BLaER1 (cell line): ENCODE measurements at regions not wholly inside any gene's neighbourhood (a gene's known extent, or its start where the extent isn't known, plus 50 kb on each side); places are given as distances from the start of the nearest gene placed in this dataset.

ENCODE experiments used
- H3K27ac ChIP-seq: shearing (Covaris generic); formaldehyde crosslinking; 2 replicates; pipeline ENCODE4 v1.8.1; 2022
- H3K27me3 ChIP-seq: shearing (Covaris generic); formaldehyde crosslinking; 2 replicates; pipeline ENCODE4 v1.8.1; 2022
- H3K36me3 ChIP-seq: shearing (Covaris generic); formaldehyde crosslinking; 2 replicates; pipeline ENCODE4 v1.8.1; 2022
- H3K4me1 ChIP-seq: shearing (Covaris generic); formaldehyde crosslinking; 2 replicates; pipeline ENCODE4 v1.8.1; 2022
- H3K4me2 ChIP-seq: shearing (Covaris generic); formaldehyde crosslinking; 2 replicates; pipeline ENCODE4 v1.8.1; 2022
- H3K4me3 ChIP-seq: shearing (Covaris generic); formaldehyde crosslinking; 2 replicates; pipeline ENCODE4 v1.8.1; 2022
- H3K9ac ChIP-seq: shearing (Covaris generic); formaldehyde crosslinking; 2 replicates; pipeline ENCODE4 v1.8.1; 2022
- H3K9me3 ChIP-seq: shearing (Covaris generic); formaldehyde crosslinking; 2 replicates; pipeline ENCODE4 v1.8.1; 2022
- H4K20me1 ChIP-seq: shearing (Covaris generic); formaldehyde crosslinking; 2 replicates; pipeline ENCODE4 v1.8.1; 2022
- Cebpa-rat ChIP-seq: shearing (Covaris generic); IDR thresholded peaks from 2 replicates; pipeline ENCODE4 v1.8.1; 2022

GRCh38 chr2:16441431-16441830 is 224.2 kb downstream of the CYRIA start:
- H3K4me1 ChIP-seq, result no peaks in the 10 kb centered on the region
- H3K9ac ChIP-seq, result no peak overlapping the region
- no peak overlapping the region for H3K4me3 ChIP-seq
- H3K27ac ChIP-seq, result no peak overlapping the region
- H3K9me3 ChIP-seq, result no peaks in the 10 kb centered on the region
- no peaks in the 10 kb centered on the region for H3K36me3 ChIP-seq
- no peaks in the 10 kb centered on the region for H4K20me1 ChIP-seq
- no peak overlapping the region for H3K4me2 ChIP-seq
- no peak for TF ChIP-seq Cebpa-rat
- no peaks in the 10 kb centered on the region for H3K27me3 ChIP-seq

- Histone ChIP-seq H3K9me3 (no peaks in the 10 kb centered on the region), H4K20me1 (no peaks in the 10 kb centered on the region), H3K4me1 (no peaks in the 10 kb centered on the region), H3K4me3 (no peak overlapping the region), H3K27ac (no peak overlapping the region), H3K36me3 (no peaks in the 10 kb centered on the region), H3K9ac (no peak overlapping the region), H3K4me2 (no peak overlapping the region), H3K27me3 (no peaks in the 10 kb centered on the region)
- TF ChIP-seq Cebpa-rat, result no peak
Measured at GRCh38 chr2:16440898-16441297, 224.7 kb downstream of the CYRIA start.

GRCh38 chr2:16438613-16439321 is 226.9 kb downstream of the CYRIA start:
- Histone ChIP-seq H3K4me3 (no peak overlapping the region), H3K4me2 (no peak overlapping the region), H3K27ac (no peak overlapping the region), H3K9me3 (no peaks in the 10 kb centered on the region), H3K4me1 (no peaks in the 10 kb centered on the region), H4K20me1 (no peaks in the 10 kb centered on the region), H3K27me3 (no peaks in the 10 kb centered on the region), H3K36me3 (no peaks in the 10 kb centered on the region), H3K9ac (no peak overlapping the region)
- TF ChIP-seq Cebpa-rat, result no peak

GRCh38 chr2:16437189-16437588 is 228.4 kb downstream of the CYRIA start:
- Histone ChIP-seq H3K4me2 (no peak overlapping the region), H3K9me3 (no peaks in the 10 kb centered on the region), H3K27me3 (no peaks in the 10 kb centered on the region), H3K4me1 (no peaks in the 10 kb centered on the region), H4K20me1 (no peaks in the 10 kb centered on the region), H3K4me3 (no peak overlapping the region), H3K36me3 (no peaks in the 10 kb centered on the region), H3K27ac (no peak overlapping the region), H3K9ac (no peak overlapping the region)
- TF ChIP-seq Cebpa-rat, result no peak

- H3K27me3 ChIP-seq, result no peaks in the 10 kb centered on the region
- no peak overlapping the region for H3K27ac ChIP-seq
- no peaks in the 10 kb centered on the region for H3K4me1 ChIP-seq
- no peak overlapping the region for H3K4me3 ChIP-seq
- no peaks in the 10 kb centered on the region for H4K20me1 ChIP-seq
- no peaks in the 10 kb centered on the region for H3K36me3 ChIP-seq
- H3K9ac ChIP-seq, result no peak overlapping the region
- no peak overlapping the region for H3K4me2 ChIP-seq
- TF ChIP-seq Cebpa-rat, result no peak
- no peaks in the 10 kb centered on the region for H3K9me3 ChIP-seq
Measured at GRCh38 chr2:16434393-16434792, 231.2 kb downstream of the CYRIA start.

GRCh38 chr2:16430846-16431245 is 234.8 kb downstream of the CYRIA start:
- Histone ChIP-seq H3K36me3 (no peaks in the 10 kb centered on the region), H3K27ac (no peak overlapping the region), H3K4me1 (no peaks in the 10 kb centered on the region), H3K27me3 (no peaks in the 10 kb centered on the region), H3K4me2 (no peak overlapping the region), H3K4me3 (no peak overlapping the region), H3K9me3 (no peaks in the 10 kb centered on the region), H3K9ac (no peak overlapping the region), H4K20me1 (no peaks in the 10 kb centered on the region)
- no peak for TF ChIP-seq Cebpa-rat

GRCh38 chr2:16429431-16430145 is 236.0 kb downstream of the CYRIA start:
- Histone ChIP-seq H3K4me3 (no peak overlapping the region), H3K4me1 (no peaks in the 10 kb centered on the region), H3K27ac (no peak overlapping the region), H3K9me3 (no peaks in the 10 kb centered on the region), H4K20me1 (no peaks in the 10 kb centered on the region), H3K4me2 (no peak overlapping the region), H3K9ac (no peak overlapping the region), H3K27me3 (no peaks in the 10 kb centered on the region), H3K36me3 (no peaks in the 10 kb centered on the region)
- TF ChIP-seq Cebpa-rat, result no peak

GRCh38 chr2:16429002-16429401 is 236.6 kb downstream of the CYRIA start:
- H3K4me1 ChIP-seq, result no peaks in the 10 kb centered on the region
- H3K36me3 ChIP-seq, result no peaks in the 10 kb centered on the region
- no peak overlapping the region for H3K4me2 ChIP-seq
- H3K27ac ChIP-seq, result no peak overlapping the region
- H3K9me3 ChIP-seq, result no peaks in the 10 kb centered on the region
- H3K4me3 ChIP-seq, result no peak overlapping the region
- no peak for TF ChIP-seq Cebpa-rat
- H3K27me3 ChIP-seq, result no peaks in the 10 kb centered on the region
- H4K20me1 ChIP-seq, result no peaks in the 10 kb centered on the region
- no peak overlapping the region for H3K9ac ChIP-seq

- no peak overlapping the region for H3K4me3 ChIP-seq
- H3K27me3 ChIP-seq, result no peaks in the 10 kb centered on the region
- TF ChIP-seq Cebpa-rat, result no peak
- H3K4me2 ChIP-seq, result no peak overlapping the region
- H3K4me1 ChIP-seq, result no peaks in the 10 kb centered on the region
- H4K20me1 ChIP-seq, result no peaks in the 10 kb centered on the region
- H3K36me3 ChIP-seq, result no peaks in the 10 kb centered on the region
- H3K9ac ChIP-seq, result no peak overlapping the region
- H3K9me3 ChIP-seq, result no peaks in the 10 kb centered on the region
- no peak overlapping the region for H3K27ac ChIP-seq
Measured at GRCh38 chr2:16425462-16426336, 239.9 kb downstream of the CYRIA start.

- TF ChIP-seq Cebpa-rat, result no peak
- Histone ChIP-seq H3K36me3 (no peaks in the 10 kb centered on the region), H3K4me1 (no peaks in the 10 kb centered on the region), H3K4me3 (no peak overlapping the region), H4K20me1 (no peaks in the 10 kb centered on the region), H3K9ac (no peak overlapping the region), H3K9me3 (peaks cover 5% of the 10 kb centered on the region; the same call in 1 of the 2 replicates), H3K27ac (no peak overlapping the region), H3K4me2 (no peak overlapping the region), H3K27me3 (no peaks in the 10 kb centered on the region)
Measured at GRCh38 chr2:16420421-16420820, 245.2 kb downstream of the CYRIA start.
